ENCODE measurements at regions not wholly inside any gene's neighbourhood (a gene's known extent, or its start where the extent isn't known, plus 50 kb on each side); places are given as distances from the start of the nearest gene placed in this dataset.

DNA sequence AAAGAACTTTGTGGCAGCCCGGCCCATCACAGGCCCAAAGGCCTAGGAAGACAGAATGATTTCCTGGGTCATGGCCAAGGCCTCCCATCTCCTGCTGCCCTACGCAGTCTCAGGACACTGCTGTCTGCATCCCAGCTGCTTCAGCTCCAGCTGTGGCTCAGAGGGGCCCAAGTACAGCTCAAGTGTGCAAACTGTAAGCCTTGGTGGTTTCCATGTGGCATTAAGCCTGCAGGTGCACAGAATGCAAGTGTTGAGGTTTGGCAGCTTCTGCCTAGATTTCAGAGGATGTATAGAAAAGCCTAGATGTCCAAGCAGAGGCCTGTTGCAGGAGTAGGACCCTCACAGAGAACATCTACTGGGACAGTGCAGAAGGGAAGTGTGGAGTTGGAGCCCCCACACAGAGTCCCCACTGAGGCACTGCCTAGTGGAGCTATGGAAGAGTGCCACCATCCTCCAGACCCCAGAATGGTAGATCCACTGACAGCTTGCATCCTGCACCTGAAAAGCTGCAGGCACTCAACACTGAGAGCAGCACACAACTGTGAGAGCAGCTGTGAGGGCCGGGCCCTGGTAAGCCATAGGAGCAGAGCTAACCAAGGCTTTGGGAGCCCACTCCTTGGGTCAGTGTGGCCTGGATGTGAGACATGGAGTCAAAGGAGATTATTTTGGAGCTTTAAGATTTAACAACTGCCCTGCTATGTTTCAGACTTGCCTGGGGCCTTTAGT lies 208.2 kb upstream of the CMC1 start:
- no peak overlapping the region for H3K9ac ChIP-seq (ENCODE audit: low read length in 2 of 2)
- H3K27me3 ChIP-seq (ENCODE audit: control insufficient read depth in 1 of 2, insufficient read depth in 2 of 2, low read length in 2 of 2), result no peaks in the 10 kb centered on the region
- H3K27ac ChIP-seq (ENCODE audit: low read length), result no peak overlapping the region
- peaks cover 0 to 3% of the 10 kb centered on the region in 2 donors for H3K9me3 ChIP-seq (ENCODE audit: control insufficient read depth in 2 of 2, low read length in 2 of 2)
- no peaks in the 10 kb centered on the region for H3K4me1 ChIP-seq (ENCODE audit: control insufficient read depth, insufficient read depth, low read length)
- H3K4me3 ChIP-seq (ENCODE audit: low read length in 2 of 2), result no peak overlapping the region
- no peaks in the 10 kb centered on the region for H3K36me3 ChIP-seq (ENCODE audit: control insufficient read depth in 2 of 2, insufficient read depth in 2 of 2, low read length in 2 of 2)

DNA sequence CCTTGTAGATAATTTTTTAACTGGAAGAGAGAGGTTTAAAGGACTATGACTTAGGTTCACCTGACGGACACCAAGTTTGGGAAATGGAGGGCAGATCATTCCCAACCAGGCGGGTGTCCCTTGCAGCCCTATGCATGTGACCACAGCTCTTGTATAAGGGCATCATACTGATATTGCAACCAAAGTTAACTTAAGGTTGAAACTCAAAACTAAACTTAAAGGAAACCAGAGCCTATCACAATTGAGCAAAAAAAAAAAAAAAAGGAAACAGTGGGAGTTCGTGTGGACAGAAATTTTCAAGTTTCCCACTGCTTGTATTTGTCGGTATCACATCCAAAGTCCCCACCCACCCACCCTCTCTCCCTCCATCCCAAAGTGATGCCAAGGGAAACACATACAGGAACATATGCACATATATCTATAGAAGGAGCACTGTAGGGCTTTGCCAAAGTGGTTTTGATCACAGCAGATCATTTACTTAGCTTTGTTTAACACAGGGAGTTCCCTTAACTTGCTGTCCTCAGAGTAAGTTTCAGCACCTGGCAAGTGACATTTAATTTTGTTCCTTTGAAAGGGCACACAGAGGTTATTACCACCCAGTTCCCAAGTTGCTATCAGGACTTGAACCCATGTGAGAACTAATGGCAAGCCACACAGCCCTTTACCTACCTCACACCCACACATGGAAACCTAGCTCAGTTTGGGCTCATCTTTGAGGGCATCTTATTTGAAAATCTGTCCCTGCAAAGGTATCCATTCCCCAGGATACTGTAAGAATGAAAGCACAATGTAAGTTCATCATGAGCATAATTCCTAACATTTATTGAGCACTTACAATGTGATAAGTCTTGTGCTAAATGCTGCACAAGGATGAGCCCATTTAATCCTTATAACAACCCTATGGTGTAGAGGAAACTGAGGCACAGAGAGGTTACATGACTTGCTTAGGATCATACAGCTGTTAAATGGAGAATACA lies 204.5 kb upstream of the CMC1 start:
- peaks cover 0 to 2% of the 10 kb centered on the region in 2 donors for H3K9me3 ChIP-seq (ENCODE audit: control insufficient read depth in 2 of 2, low read length in 2 of 2)
- no peak overlapping the region for H3K9ac ChIP-seq (ENCODE audit: low read length in 2 of 2)
- no peak overlapping the region for H3K4me3 ChIP-seq (ENCODE audit: low read length in 2 of 2)
- H3K27ac ChIP-seq (ENCODE audit: low read length), result no peak overlapping the region
- H3K27me3 ChIP-seq (ENCODE audit: control insufficient read depth in 1 of 2, insufficient read depth in 2 of 2, low read length in 2 of 2), result no peaks in the 10 kb centered on the region
- no peaks in the 10 kb centered on the region for H3K4me1 ChIP-seq (ENCODE audit: control insufficient read depth, insufficient read depth, low read length)
- H3K36me3 ChIP-seq (ENCODE audit: control insufficient read depth in 2 of 2, insufficient read depth in 2 of 2, low read length in 2 of 2), result no peaks in the 10 kb centered on the region

DNA sequence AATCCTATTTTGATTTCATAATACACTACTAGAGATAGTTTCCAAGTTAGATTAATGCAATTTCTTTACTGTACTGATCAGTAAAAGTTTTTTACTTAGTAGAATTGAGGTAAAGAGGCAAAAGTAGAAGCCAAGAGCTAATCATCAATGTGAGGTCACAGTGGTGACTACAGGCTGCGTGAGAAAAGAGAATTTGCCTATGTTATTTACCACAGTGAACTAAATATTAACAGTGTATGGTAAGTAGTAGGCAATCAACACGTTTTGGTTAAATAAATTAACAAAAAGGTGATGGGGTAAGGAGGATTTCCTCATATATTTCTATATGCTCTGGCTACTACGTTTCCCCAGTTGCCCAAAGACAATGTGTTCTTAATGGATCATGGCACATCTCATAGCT lies 202.2 kb upstream of the CMC1 start:
- no peaks in the 10 kb centered on the region for H3K27me3 ChIP-seq (ENCODE audit: control insufficient read depth in 1 of 2, insufficient read depth in 2 of 2, low read length in 2 of 2)
- no peaks in the 10 kb centered on the region for H3K9me3 ChIP-seq (ENCODE audit: control insufficient read depth in 2 of 2, low read length in 2 of 2)
- no peak overlapping the region for H3K4me3 ChIP-seq (ENCODE audit: low read length in 2 of 2)
- no peak overlapping the region for H3K9ac ChIP-seq (ENCODE audit: low read length in 2 of 2)
- H3K4me1 ChIP-seq (ENCODE audit: control insufficient read depth, insufficient read depth, low read length), result no peaks in the 10 kb centered on the region
- H3K27ac ChIP-seq (ENCODE audit: low read length), result no peak overlapping the region
- no peaks in the 10 kb centered on the region for H3K36me3 ChIP-seq (ENCODE audit: control insufficient read depth in 2 of 2, insufficient read depth in 2 of 2, low read length in 2 of 2)

DNA sequence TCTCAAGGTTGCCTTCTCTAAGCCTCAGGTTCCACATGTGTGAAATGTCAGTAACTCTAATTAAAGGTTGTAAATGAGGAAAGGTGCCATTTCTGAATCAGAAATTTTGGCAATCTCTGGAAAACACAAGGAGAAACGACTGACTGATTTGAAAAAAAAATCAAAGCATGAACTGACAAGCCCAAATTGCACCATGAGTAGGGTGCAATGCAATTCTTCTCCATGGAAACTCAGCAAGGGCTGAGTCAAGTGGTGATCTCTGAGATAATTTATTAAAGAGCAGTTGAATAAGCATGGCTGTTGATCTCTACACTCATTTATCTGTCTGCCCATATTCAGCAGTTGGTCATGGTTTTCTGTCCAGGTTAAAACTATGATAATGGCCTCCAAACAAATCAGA lies 201.6 kb upstream of the CMC1 start:
- Histone ChIP-seq H3K36me3 (ENCODE audit: control insufficient read depth in 2 of 2, insufficient read depth in 2 of 2, low read length in 2 of 2) (no peaks in the 10 kb centered on the region), H3K9ac (ENCODE audit: low read length in 2 of 2) (no peak overlapping the region), H3K27ac (ENCODE audit: low read length) (no peak overlapping the region), H3K27me3 (ENCODE audit: control insufficient read depth in 1 of 2, insufficient read depth in 2 of 2, low read length in 2 of 2) (no peaks in the 10 kb centered on the region), H3K4me3 (ENCODE audit: low read length in 2 of 2) (no peak overlapping the region), H3K4me1 (ENCODE audit: control insufficient read depth, insufficient read depth, low read length) (no peaks in the 10 kb centered on the region), H3K9me3 (ENCODE audit: control insufficient read depth in 2 of 2, low read length in 2 of 2) (no peaks in the 10 kb centered on the region)

DNA sequence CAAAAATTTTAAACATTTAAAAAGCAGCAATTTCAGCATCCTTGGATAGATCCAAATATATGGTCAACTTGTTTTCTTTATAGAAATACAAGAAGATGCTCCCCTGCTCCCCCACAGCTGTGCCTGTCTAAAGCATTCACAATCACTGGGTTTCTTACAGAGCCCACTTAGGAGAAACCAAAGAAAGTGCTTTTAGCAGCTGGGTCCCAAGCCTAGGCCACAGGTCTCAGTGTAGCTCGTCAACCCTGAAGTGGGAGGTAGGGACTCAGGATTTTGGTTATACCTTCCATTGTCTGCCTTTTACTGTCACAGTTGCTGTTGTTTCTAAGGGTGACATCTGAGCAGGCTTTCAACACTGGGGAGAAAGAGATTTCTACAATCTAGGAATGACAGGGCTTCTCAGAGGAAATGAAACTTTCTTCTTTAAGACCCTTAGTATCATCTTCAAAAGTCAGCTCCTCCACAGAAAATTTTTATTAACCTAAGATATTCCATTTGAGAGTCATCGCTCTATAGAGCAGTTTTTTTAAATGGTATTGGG lies 199.3 kb upstream of the CMC1 start:
- no peaks in the 10 kb centered on the region for H3K27me3 ChIP-seq (ENCODE audit: control insufficient read depth in 1 of 2, insufficient read depth in 2 of 2, low read length in 2 of 2)
- H3K36me3 ChIP-seq (ENCODE audit: control insufficient read depth in 2 of 2, insufficient read depth in 2 of 2, low read length in 2 of 2), result no peaks in the 10 kb centered on the region
- no peak overlapping the region for H3K27ac ChIP-seq (ENCODE audit: low read length)
- H3K9ac ChIP-seq (ENCODE audit: low read length in 2 of 2), result no peak overlapping the region
- H3K9me3 ChIP-seq (ENCODE audit: control insufficient read depth in 2 of 2, low read length in 2 of 2), result no peaks in the 10 kb centered on the region
- H3K4me1 ChIP-seq (ENCODE audit: control insufficient read depth, insufficient read depth, low read length), result no peaks in the 10 kb centered on the region
- no peak overlapping the region for H3K4me3 ChIP-seq (ENCODE audit: low read length in 2 of 2)

DNA sequence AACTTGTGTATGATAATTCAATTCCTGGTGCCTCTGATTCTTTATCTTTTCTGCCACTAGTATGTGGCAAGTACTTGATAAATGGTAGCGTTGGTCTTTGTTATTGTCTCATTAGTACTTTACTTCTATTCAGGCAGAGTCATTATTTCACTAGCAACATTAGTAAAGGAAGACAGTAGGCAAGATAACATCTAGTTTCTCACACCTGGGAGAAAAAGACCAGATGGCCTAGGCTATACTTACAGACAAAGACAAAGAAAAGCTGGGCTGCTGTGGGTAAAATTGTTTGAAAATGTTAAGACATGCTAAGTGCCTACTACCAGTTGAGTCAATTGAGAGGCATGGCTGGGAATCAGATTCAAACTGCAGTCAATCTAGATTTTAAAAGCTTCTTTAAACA lies 198.7 kb upstream of the CMC1 start:
- H3K9me3 ChIP-seq (ENCODE audit: control insufficient read depth in 2 of 2, low read length in 2 of 2), result no peaks in the 10 kb centered on the region
- H3K36me3 ChIP-seq (ENCODE audit: control insufficient read depth in 2 of 2, insufficient read depth in 2 of 2, low read length in 2 of 2), result no peaks in the 10 kb centered on the region
- H3K9ac ChIP-seq (ENCODE audit: low read length in 2 of 2), result no peak overlapping the region
- no peak overlapping the region for H3K27ac ChIP-seq (ENCODE audit: low read length)
- no peaks in the 10 kb centered on the region for H3K27me3 ChIP-seq (ENCODE audit: control insufficient read depth in 1 of 2, insufficient read depth in 2 of 2, low read length in 2 of 2)
- no peak overlapping the region for H3K4me3 ChIP-seq (ENCODE audit: low read length in 2 of 2)
- H3K4me1 ChIP-seq (ENCODE audit: control insufficient read depth, insufficient read depth, low read length), result no peaks in the 10 kb centered on the region

DNA sequence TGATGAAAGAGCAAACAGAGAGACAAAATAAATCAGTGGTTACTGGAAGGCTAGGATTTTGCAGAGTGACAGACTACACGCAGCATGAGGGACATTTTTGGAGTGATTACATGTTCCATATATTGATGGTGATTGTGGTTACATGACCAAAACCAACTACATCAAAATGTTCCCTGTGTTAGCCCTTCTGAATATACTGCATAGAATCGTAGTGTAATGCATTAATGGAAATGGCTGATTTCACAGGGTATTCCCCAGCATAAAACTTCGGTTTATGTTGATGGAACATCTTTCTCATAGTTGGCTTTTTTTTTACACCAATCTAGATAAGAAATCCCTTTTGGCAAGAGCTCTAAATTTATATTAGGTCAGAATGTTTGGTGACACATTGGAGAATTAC lies 191.3 kb upstream of the CMC1 start:
- no peaks in the 10 kb centered on the region for H3K36me3 ChIP-seq (ENCODE audit: control insufficient read depth in 2 of 2, insufficient read depth in 2 of 2, low read length in 2 of 2)
- H3K27ac ChIP-seq (ENCODE audit: low read length), result no peak overlapping the region
- no peaks in the 10 kb centered on the region for H3K4me1 ChIP-seq (ENCODE audit: control insufficient read depth, insufficient read depth, low read length)
- H3K27me3 ChIP-seq (ENCODE audit: control insufficient read depth in 1 of 2, insufficient read depth in 2 of 2, low read length in 2 of 2), result no peaks in the 10 kb centered on the region
- no peak overlapping the region for H3K9ac ChIP-seq (ENCODE audit: low read length in 2 of 2)
- H3K4me3 ChIP-seq (ENCODE audit: low read length in 2 of 2), result no peak overlapping the region
- H3K9me3 ChIP-seq (ENCODE audit: control insufficient read depth in 2 of 2, low read length in 2 of 2), result no peaks in the 10 kb centered on the region

DNA sequence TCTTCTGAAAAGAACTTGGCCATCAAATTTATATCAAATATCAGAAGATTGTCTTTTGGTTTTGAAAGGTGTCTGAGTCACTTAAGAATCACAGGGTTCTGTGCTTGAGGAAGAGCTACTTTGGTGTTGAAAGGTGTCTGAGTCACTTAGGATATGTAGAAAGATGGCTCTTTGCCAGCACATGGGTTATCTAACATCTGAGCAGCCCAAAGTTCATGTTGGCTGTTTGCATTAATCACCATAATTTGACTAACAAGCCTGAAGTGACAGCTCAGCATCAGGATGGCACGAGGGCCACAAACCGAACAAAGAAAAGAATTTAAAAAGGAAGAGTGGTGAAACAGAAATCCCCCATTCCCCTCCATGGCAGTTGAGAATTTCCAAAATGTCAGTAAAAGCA lies 190.5 kb upstream of the CMC1 start:
- H3K27me3 ChIP-seq (ENCODE audit: control insufficient read depth in 1 of 2, insufficient read depth in 2 of 2, low read length in 2 of 2), result no peaks in the 10 kb centered on the region
- H3K36me3 ChIP-seq (ENCODE audit: control insufficient read depth in 2 of 2, insufficient read depth in 2 of 2, low read length in 2 of 2), result no peaks in the 10 kb centered on the region
- no peaks in the 10 kb centered on the region for H3K9me3 ChIP-seq (ENCODE audit: control insufficient read depth in 2 of 2, low read length in 2 of 2)
- H3K4me3 ChIP-seq (ENCODE audit: low read length in 2 of 2), result no peak overlapping the region
- H3K9ac ChIP-seq (ENCODE audit: low read length in 2 of 2), result no peak overlapping the region
- H3K27ac ChIP-seq (ENCODE audit: low read length), result no peak overlapping the region
- H3K4me1 ChIP-seq (ENCODE audit: control insufficient read depth, insufficient read depth, low read length), result no peaks in the 10 kb centered on the region

DNA sequence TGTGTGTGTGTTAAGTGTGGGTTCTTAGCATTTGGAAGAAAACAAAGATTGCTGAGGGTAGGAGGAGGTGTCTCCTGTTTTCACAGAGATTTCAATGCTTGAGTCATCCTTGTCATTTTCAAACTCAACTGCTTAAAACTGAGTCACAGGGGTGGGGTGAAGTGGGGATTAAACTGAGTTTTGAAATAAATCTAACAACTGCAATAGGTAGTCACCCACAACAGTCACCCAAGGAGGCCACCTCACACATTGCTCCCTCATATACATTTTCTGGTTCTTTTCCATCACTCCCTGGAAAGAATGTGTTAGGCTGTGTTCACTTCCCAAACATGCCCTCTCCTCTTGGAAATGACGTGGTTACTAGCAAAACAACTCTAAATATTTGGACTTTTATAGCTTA lies 187.7 kb upstream of the CMC1 start:
- no peaks in the 10 kb centered on the region for H3K36me3 ChIP-seq (ENCODE audit: control insufficient read depth in 2 of 2, insufficient read depth in 2 of 2, low read length in 2 of 2)

DNA sequence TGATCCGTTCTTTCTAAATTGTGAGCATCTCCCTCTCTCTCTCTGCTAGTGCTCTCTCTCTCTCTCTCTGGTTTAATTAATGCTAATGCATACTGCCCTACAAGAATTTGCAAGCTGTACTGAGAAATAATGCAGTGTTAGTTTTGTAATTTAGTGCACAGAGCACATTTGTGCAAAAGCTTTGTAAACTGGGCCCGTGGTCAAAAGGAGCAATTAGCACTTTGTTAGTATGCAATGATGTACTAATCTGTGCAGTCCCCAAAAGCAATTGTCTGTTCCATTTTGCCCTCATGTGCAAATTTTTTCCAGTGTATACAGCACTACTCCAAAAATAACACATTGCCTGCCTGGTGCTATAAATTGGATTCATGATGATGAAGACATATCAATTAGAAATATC lies 184.6 kb upstream of the CMC1 start:
- Histone ChIP-seq H3K27ac (ENCODE audit: low read length) (no peak overlapping the region), H3K9ac (ENCODE audit: low read length in 2 of 2) (no peak overlapping the region), H3K9me3 (ENCODE audit: control insufficient read depth in 2 of 2, low read length in 2 of 2) (no peaks in the 10 kb centered on the region), H3K4me1 (ENCODE audit: control insufficient read depth, insufficient read depth, low read length) (no peaks in the 10 kb centered on the region), H3K27me3 (ENCODE audit: control insufficient read depth in 1 of 2, insufficient read depth in 2 of 2, low read length in 2 of 2) (no peaks in the 10 kb centered on the region), H3K36me3 (ENCODE audit: control insufficient read depth in 2 of 2, insufficient read depth in 2 of 2, low read length in 2 of 2) (no peaks in the 10 kb centered on the region), H3K4me3 (ENCODE audit: low read length in 2 of 2) (no peak overlapping the region)

More for the DNA sequence above, 187.7 kb upstream of the CMC1 start:
- H3K9me3 ChIP-seq (ENCODE audit: control insufficient read depth in 2 of 2, low read length in 2 of 2), result no peaks in the 10 kb centered on the region
- no peak overlapping the region for H3K27ac ChIP-seq (ENCODE audit: low read length)
- no peaks in the 10 kb centered on the region for H3K27me3 ChIP-seq (ENCODE audit: control insufficient read depth in 1 of 2, insufficient read depth in 2 of 2, low read length in 2 of 2)
- H3K4me1 ChIP-seq (ENCODE audit: control insufficient read depth, insufficient read depth, low read length), result no peaks in the 10 kb centered on the region
- H3K9ac ChIP-seq (ENCODE audit: low read length in 2 of 2), result no peak overlapping the region
- no peak overlapping the region for H3K4me3 ChIP-seq (ENCODE audit: low read length in 2 of 2)
